ENCODE measurements at regions not wholly inside any gene's neighbourhood (a gene's known extent, or its start where the extent isn't known, plus 50 kb on each side); places are given as distances from the start of the nearest gene placed in this dataset.

GRCh38 chr7:149625947-149626392 is 128.4 kb upstream of the ZNF746 start:
- TF ChIP-seq, protein P1, sequence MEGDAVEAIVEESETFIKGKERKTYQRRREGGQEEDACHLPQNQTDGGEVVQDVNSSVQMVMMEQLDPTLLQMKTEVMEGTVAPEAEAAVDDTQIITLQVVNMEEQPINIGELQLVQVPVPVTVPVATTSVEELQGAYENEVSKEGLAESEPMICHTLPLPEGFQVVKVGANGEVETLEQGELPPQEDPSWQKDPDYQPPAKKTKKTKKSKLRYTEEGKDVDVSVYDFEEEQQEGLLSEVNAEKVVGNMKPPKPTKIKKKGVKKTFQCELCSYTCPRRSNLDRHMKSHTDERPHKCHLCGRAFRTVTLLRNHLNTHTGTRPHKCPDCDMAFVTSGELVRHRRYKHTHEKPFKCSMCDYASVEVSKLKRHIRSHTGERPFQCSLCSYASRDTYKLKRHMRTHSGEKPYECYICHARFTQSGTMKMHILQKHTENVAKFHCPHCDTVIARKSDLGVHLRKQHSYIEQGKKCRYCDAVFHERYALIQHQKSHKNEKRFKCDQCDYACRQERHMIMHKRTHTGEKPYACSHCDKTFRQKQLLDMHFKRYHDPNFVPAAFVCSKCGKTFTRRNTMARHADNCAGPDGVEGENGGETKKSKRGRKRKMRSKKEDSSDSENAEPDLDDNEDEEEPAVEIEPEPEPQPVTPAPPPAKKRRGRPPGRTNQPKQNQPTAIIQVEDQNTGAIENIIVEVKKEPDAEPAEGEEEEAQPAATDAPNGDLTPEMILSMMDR (IDR thresholded peaks at IDR 0.05; ENCODE audit: low read depth, low read length, missing input control): no peak
- TF ChIP-seq REST (IDR thresholded peaks at IDR 0.05): no peak
- TF ChIP-seq YY1 (IDR thresholded peaks at IDR 0.05): no peak
- TF ChIP-seq FOXA1 (IDR thresholded peaks at IDR 0.05): no peak
- no peak for TF ChIP-seq ZBTB33 (IDR thresholded peaks at IDR 0.05)
- TF ChIP-seq, protein P2, sequence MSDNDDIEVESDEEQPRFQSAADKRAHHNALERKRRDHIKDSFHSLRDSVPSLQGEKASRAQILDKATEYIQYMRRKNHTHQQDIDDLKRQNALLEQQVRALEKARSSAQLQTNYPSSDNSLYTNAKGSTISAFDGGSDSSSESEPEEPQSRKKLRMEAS (IDR thresholded peaks at IDR 0.05): no peak
- no peak for TF ChIP-seq JUND (IDR thresholded peaks at IDR 0.05)
- TF ChIP-seq RAD21 (IDR thresholded peaks at IDR 0.05): no peak
- no peak for TF ChIP-seq GABPA (IDR thresholded peaks at IDR 0.05 in 1 of 2, conservative IDR thresholded peaks at IDR 0.05 in 1 of 2)
- no peak for TF ChIP-seq RXRA (IDR thresholded peaks at IDR 0.05)
- TF ChIP-seq TAF1 (conservative IDR thresholded peaks at IDR 0.05): no peak
